Endothelial cell of umbilical vein (primary cell): ENCODE measurements at regions not wholly inside any gene's neighbourhood (a gene's known extent, or its start where the extent isn't known, plus 50 kb on each side); places are given as distances from the start of the nearest gene placed in this dataset.

Experiments
- EZH2 ChIP-seq: IDR thresholded peaks from 2 replicates; pipeline ENCODE4 v1.6.1; 2012; ENCODE audit warnings: borderline replicate concordance, low read depth, mild to moderate bottlenecking, moderate library complexity, low read length, inconsistent platforms; ENCODE audit not compliant: severe bottlenecking
- FOS ChIP-seq: IDR thresholded peaks from 2 replicates; pipeline ENCODE4 v1.6.1; 2011; ENCODE audit warnings: mild to moderate bottlenecking, low read length, moderate library complexity, borderline replicate concordance; ENCODE audit not compliant: insufficient read depth
- GATA2 ChIP-seq: IDR thresholded peaks from 2 replicates; pipeline ENCODE4 v1.7.0; 2011; ENCODE audit warnings: low read depth, mild to moderate bottlenecking, moderate library complexity, mixed read lengths, low read length; ENCODE audit not compliant: insufficient read length, insufficient read depth
- JUN ChIP-seq: IDR thresholded peaks from 2 replicates; pipeline ENCODE4 v1.6.1; 2011; ENCODE audit warnings: borderline replicate concordance, low read depth; ENCODE audit not compliant: insufficient read length, insufficient read depth
- MYC ChIP-seq: IDR thresholded peaks from one replicate; pipeline ENCODE4 v1.6.1; 2011; ENCODE audit warnings: mild to moderate bottlenecking, low read depth, low read length
- POLR2A ChIP-seq: IDR thresholded peaks from 2 replicates; pipeline ENCODE4 v1.6.1; 2012; ENCODE audit warnings: low read depth, mild to moderate bottlenecking, control low read depth, low read length
- POLR2AphosphoS5 ChIP-seq: IDR thresholded peaks from 2 replicates; pipeline ENCODE4 v1.6.1; 2012; ENCODE audit warnings: low read depth, mild to moderate bottlenecking, control low read depth, low read length, moderate library complexity; ENCODE audit not compliant: insufficient read depth
- TF ChIP-seq, protein P1 (sequence below), 2 donors: IDR thresholded peaks; 1 replicate in 1 of 2; 2 replicates in 1 of 2; pipeline ENCODE4 v1.5.1; 2011; ENCODE audit warnings: low read length in 2 of 2, mild to moderate bottlenecking in 2 of 2, moderate library complexity in 2 of 2, control low read depth in 1 of 2, inconsistent platforms in 1 of 2, low read depth in 1 of 2; ENCODE audit not compliant: insufficient read depth in 1 of 2; ENCODE audit errors: extremely low read depth in 1 of 2

DNA sequence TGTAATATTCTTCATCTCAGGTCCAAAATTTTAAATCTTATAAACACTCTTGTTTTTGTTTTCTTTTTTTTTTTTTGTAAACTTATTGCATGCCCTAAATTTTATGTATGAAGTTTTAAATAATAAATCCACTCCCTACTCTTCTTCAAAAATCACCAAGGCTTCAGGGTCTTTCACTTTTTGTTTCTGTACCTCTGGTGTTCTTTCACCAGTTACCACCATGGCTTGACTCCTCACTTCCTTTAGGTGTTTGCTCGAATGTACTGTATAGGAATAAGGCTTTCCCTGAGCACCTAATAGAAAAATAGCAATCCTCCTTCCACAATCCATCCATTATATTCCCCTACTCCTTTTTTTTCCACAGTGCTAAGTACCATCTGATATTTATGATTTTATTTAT is 962.8 kb upstream of the POT1 start:
- TF ChIP-seq, protein P1, sequence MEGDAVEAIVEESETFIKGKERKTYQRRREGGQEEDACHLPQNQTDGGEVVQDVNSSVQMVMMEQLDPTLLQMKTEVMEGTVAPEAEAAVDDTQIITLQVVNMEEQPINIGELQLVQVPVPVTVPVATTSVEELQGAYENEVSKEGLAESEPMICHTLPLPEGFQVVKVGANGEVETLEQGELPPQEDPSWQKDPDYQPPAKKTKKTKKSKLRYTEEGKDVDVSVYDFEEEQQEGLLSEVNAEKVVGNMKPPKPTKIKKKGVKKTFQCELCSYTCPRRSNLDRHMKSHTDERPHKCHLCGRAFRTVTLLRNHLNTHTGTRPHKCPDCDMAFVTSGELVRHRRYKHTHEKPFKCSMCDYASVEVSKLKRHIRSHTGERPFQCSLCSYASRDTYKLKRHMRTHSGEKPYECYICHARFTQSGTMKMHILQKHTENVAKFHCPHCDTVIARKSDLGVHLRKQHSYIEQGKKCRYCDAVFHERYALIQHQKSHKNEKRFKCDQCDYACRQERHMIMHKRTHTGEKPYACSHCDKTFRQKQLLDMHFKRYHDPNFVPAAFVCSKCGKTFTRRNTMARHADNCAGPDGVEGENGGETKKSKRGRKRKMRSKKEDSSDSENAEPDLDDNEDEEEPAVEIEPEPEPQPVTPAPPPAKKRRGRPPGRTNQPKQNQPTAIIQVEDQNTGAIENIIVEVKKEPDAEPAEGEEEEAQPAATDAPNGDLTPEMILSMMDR (IDR thresholded peaks at IDR 0.05; ENCODE audit: extremely low read depth in 1 of 2, insufficient read depth in 1 of 2, low read depth in 1 of 2, low read length in 2 of 2) = no peak
- no peak for TF ChIP-seq EZH2
- TF ChIP-seq POLR2A = no peak
- TF ChIP-seq GATA2 = no peak
- TF ChIP-seq POLR2AphosphoS5 = no peak
- TF ChIP-seq MYC = no peak
- TF ChIP-seq FOS = no peak
- TF ChIP-seq JUN = no peak
